ENCODE measurements at regions not wholly inside any gene's neighbourhood (a gene's known extent, or its start where the extent isn't known, plus 50 kb on each side); places are given as distances from the start of the nearest gene placed in this dataset.

DNA sequence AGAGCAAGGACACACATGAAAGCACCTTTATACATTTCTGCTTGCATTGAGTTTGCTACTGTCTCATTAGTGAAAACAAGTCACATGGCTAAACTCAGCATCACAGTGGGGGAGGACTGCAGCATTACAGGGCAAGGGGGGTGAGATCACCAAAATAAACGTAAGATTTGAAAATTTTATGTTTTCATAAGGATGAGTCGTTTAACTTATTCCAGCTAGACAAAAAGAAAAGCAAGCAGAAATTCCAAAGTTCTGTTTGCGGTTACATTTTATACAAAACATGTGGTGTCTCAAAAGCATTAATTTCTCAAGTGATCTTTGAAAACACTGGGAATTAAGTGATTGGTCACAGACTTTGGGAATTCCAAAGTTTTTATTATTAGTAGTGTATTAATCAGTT, 261.4 kb upstream of the RXFP2 start:
- POLR2A ChIA-PET: no interaction called here

More for the DNA sequence above, 261.4 kb upstream of the RXFP2 start:
- Histone ChIP-seq H3K79me2 (ENCODE audit: insufficient read depth, low read length) (no peaks in the 10 kb centered on the region), H4K20me1 (ENCODE audit: insufficient read depth) (no peaks in the 10 kb centered on the region; the same call in 1 of the 2 replicates), H3K4me1 (ENCODE audit: control insufficient read depth in 1 of 2, insufficient read depth in 2 of 2, low read length in 2 of 2) (no peaks in the 10 kb centered on the region), H3K27me3 (ENCODE audit: insufficient read depth, low read length) (peaks cover 12% of the 10 kb centered on the region; the same call in 1 of the 2 replicates), H3K4me2 (ENCODE audit: low read length) (no peak overlapping the region), H3K36me3 (ENCODE audit: control insufficient read depth in 1 of 2, insufficient read depth in 2 of 2, low read length in 2 of 2) (no peaks in the 10 kb centered on the region), H3K9ac (ENCODE audit: low read length) (no peak overlapping the region), H3K9me2 (ENCODE audit: insufficient read depth) (no peaks in the 10 kb centered on the region), H3K27ac (ENCODE audit: low read depth, low read length) (no peak overlapping the region), H3K9me3 (ENCODE audit: control insufficient read depth in 1 of 2, insufficient read depth in 1 of 2, low read depth in 1 of 2, low read length in 2 of 2) (no peaks in the 10 kb centered on the region), H3K4me3 (replicated peaks in 1 of 2; ENCODE audit: low read depth in 1 of 2, low read length in 2 of 2) (no peak overlapping the region), H2AFZ (ENCODE audit: low read depth, low read length, poor library complexity, severe bottlenecking) (no peak overlapping the region)
- ChIA-PET RAD21 (ENCODE audit: low non-redundant PET in 1 of 2, low total read pairs in 2 of 2, uncharacterized antibody in 2 of 2, unreplicated experiment in 2 of 2) (no interaction called here), CTCF (no interaction called here)
- BruUV-seq (replicated peaks): no TSS peak
- intact Hi-C loops (cut with micrococcal nuclease): no loop called here
- no peak for TF ChIP-seq EZH2phosphoT487 (IDR thresholded peaks at IDR 0.05; ENCODE audit: borderline replicate concordance)
- TF ChIP-seq YY1 (IDR thresholded peaks at IDR 0.05; ENCODE audit: extremely low read depth, insufficient replicate concordance, low read depth, low read length): no peak
- no peak for TF ChIP-seq JUND (IDR thresholded peaks at IDR 0.05)
- TF ChIP-seq, protein P1, sequence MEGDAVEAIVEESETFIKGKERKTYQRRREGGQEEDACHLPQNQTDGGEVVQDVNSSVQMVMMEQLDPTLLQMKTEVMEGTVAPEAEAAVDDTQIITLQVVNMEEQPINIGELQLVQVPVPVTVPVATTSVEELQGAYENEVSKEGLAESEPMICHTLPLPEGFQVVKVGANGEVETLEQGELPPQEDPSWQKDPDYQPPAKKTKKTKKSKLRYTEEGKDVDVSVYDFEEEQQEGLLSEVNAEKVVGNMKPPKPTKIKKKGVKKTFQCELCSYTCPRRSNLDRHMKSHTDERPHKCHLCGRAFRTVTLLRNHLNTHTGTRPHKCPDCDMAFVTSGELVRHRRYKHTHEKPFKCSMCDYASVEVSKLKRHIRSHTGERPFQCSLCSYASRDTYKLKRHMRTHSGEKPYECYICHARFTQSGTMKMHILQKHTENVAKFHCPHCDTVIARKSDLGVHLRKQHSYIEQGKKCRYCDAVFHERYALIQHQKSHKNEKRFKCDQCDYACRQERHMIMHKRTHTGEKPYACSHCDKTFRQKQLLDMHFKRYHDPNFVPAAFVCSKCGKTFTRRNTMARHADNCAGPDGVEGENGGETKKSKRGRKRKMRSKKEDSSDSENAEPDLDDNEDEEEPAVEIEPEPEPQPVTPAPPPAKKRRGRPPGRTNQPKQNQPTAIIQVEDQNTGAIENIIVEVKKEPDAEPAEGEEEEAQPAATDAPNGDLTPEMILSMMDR (IDR thresholded peaks at IDR 0.05 in 2 of 3, conservative IDR thresholded peaks at IDR 0.05 in 1 of 3; ENCODE audit: borderline replicate concordance in 1 of 3, insufficient read depth in 1 of 3, low read depth in 2 of 3, low read length in 2 of 3): no peak
- TF ChIP-seq FOSL1 (IDR thresholded peaks at IDR 0.05; ENCODE audit: low read depth): no peak
- no peak for TF ChIP-seq CEBPB (IDR thresholded peaks at IDR 0.05; ENCODE audit: low read depth)
- TF ChIP-seq, protein P2, sequence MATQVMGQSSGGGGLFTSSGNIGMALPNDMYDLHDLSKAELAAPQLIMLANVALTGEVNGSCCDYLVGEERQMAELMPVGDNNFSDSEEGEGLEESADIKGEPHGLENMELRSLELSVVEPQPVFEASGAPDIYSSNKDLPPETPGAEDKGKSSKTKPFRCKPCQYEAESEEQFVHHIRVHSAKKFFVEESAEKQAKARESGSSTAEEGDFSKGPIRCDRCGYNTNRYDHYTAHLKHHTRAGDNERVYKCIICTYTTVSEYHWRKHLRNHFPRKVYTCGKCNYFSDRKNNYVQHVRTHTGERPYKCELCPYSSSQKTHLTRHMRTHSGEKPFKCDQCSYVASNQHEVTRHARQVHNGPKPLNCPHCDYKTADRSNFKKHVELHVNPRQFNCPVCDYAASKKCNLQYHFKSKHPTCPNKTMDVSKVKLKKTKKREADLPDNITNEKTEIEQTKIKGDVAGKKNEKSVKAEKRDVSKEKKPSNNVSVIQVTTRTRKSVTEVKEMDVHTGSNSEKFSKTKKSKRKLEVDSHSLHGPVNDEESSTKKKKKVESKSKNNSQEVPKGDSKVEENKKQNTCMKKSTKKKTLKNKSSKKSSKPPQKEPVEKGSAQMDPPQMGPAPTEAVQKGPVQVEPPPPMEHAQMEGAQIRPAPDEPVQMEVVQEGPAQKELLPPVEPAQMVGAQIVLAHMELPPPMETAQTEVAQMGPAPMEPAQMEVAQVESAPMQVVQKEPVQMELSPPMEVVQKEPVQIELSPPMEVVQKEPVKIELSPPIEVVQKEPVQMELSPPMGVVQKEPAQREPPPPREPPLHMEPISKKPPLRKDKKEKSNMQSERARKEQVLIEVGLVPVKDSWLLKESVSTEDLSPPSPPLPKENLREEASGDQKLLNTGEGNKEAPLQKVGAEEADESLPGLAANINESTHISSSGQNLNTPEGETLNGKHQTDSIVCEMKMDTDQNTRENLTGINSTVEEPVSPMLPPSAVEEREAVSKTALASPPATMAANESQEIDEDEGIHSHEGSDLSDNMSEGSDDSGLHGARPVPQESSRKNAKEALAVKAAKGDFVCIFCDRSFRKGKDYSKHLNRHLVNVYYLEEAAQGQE (IDR thresholded peaks at IDR 0.05; ENCODE audit: low read depth): no peak
- TF ChIP-seq, protein P3, sequence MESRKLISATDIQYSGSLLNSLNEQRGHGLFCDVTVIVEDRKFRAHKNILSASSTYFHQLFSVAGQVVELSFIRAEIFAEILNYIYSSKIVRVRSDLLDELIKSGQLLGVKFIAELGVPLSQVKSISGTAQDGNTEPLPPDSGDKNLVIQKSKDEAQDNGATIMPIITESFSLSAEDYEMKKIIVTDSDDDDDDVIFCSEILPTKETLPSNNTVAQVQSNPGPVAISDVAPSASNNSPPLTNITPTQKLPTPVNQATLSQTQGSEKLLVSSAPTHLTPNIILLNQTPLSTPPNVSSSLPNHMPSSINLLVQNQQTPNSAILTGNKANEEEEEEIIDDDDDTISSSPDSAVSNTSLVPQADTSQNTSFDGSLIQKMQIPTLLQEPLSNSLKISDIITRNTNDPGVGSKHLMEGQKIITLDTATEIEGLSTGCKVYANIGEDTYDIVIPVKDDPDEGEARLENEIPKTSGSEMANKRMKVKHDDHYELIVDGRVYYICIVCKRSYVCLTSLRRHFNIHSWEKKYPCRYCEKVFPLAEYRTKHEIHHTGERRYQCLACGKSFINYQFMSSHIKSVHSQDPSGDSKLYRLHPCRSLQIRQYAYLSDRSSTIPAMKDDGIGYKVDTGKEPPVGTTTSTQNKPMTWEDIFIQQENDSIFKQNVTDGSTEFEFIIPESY (IDR thresholded peaks at IDR 0.05; ENCODE audit: extremely low read depth, insufficient replicate concordance, low read length): no peak
- TF ChIP-seq, protein P4, sequence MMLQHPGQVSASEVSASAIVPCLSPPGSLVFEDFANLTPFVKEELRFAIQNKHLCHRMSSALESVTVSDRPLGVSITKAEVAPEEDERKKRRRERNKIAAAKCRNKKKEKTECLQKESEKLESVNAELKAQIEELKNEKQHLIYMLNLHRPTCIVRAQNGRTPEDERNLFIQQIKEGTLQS (IDR thresholded peaks at IDR 0.05): no peak
- TF ChIP-seq POLR2AphosphoS5 (IDR thresholded peaks at IDR 0.05; ENCODE audit: low read depth, low read length): no peak
- TF ChIP-seq SP1 (IDR thresholded peaks at IDR 0.05; ENCODE audit: low read depth): no peak
- no peak for TF ChIP-seq CBX3 (IDR thresholded peaks at IDR 0.05; ENCODE audit: low read depth)
- no peak for TF ChIP-seq SIN3A (IDR thresholded peaks at IDR 0.05; ENCODE audit: low read depth)
- TF ChIP-seq TCF7L2 (IDR thresholded peaks at IDR 0.05; ENCODE audit: borderline replicate concordance, extremely low read depth, insufficient read depth, insufficient read length): no peak
- TF ChIP-seq ZFX (IDR thresholded peaks at IDR 0.05): no peak
- TF ChIP-seq ELF1 (IDR thresholded peaks at IDR 0.05; ENCODE audit: borderline replicate concordance, low read depth): no peak
- TF ChIP-seq RAD21 (IDR thresholded peaks at IDR 0.05; ENCODE audit: low read depth): no peak
- no peak for TF ChIP-seq EGR1 (IDR thresholded peaks at IDR 0.05; ENCODE audit: low read depth)
- ATAC-seq (no peak), DNase-seq (ENCODE audit: low read depth, low spot score) (no peak)
